WTC11 (cell line): ENCODE measurements at regions not wholly inside any gene's neighbourhood (a gene's known extent, or its start where the extent isn't known, plus 50 kb on each side); places are given as distances from the start of the nearest gene placed in this dataset.

Experiments used
- ATAC-seq: fragments of 200-7000 bp; cut with Tn5 transposase; 2 replicates; pipeline ENCODE4 v1.10.0; 2021; ENCODE audit warnings: mild to moderate bottlenecking, moderate library complexity
- CTCF ChIA-PET: fragments of 300-600 bp; sonication (Branson Sonifier 250); formaldehyde crosslinking; loops from one replicate; lab custom pipeline; 2021; ENCODE audit warnings: antibody characterized with exemption; lab: Charles Lee
- POLR2A ChIA-PET: fragments of 350-600 bp; sonication (Branson Sonifier 250); formaldehyde crosslinking; loops from one replicate; lab custom pipeline; 2021; ENCODE audit warnings: antibody characterized with exemption; lab: Charles Lee
- DNase-seq: peaks from one replicate; pipeline ENCODE4 v3.0.0; 2021; ENCODE audit warnings: low spot score
- H3K27ac Mint-ChIP-seq: 2 replicates; pipeline ENCODE4 v1.8.0; 2021; ENCODE audit warnings: mixed read lengths
- H3K27me3 Mint-ChIP-seq: 2 replicates; pipeline ENCODE4 v1.8.0; 2021; ENCODE audit warnings: low read depth, mild to moderate bottlenecking, moderate library complexity, mixed read lengths
- H3K36me3 Mint-ChIP-seq: 2 replicates; pipeline ENCODE4 v1.8.0; 2021; ENCODE audit warnings: mixed read lengths
- H3K4me1 Mint-ChIP-seq: 2 replicates; pipeline ENCODE4 v1.8.0; 2022; ENCODE audit warnings: mixed read lengths
- H3K4me3 Mint-ChIP-seq: 2 replicates; pipeline ENCODE4 v1.8.0; 2021; ENCODE audit warnings: mild to moderate bottlenecking, moderate library complexity, mixed read lengths
- H3K9me3 Mint-ChIP-seq: 2 replicates; pipeline ENCODE4 v1.8.0; 2021; ENCODE audit warnings: mixed read lengths
- CREB1 ChIP-seq: sonication (generic); formaldehyde crosslinking; IDR thresholded peaks from 2 replicates; pipeline ENCODE4 v1.8.0; 2023; ENCODE audit warnings: mild to moderate bottlenecking, missing genetic modification reagents
- ESRRA ChIP-seq: sonication (generic); formaldehyde crosslinking; IDR thresholded peaks from 2 replicates; pipeline ENCODE4 v1.8.1; 2022; ENCODE audit warnings: mild to moderate bottlenecking, missing genetic modification reagents, borderline replicate concordance
- FOXK1 ChIP-seq: sonication (generic); formaldehyde crosslinking; IDR thresholded peaks from 2 replicates; pipeline ENCODE4 v1.8.0; 2022; ENCODE audit warnings: mild to moderate bottlenecking, moderate library complexity, missing genetic modification reagents
- NR1H2 ChIP-seq: sonication (generic); formaldehyde crosslinking; IDR thresholded peaks from 2 replicates; pipeline ENCODE4 v1.9.0; 2021; ENCODE audit warnings: mild to moderate bottlenecking, moderate library complexity, missing genetic modification reagents
- NR2C2 ChIP-seq: sonication (generic); formaldehyde crosslinking; IDR thresholded peaks from 2 replicates; pipeline ENCODE4 v1.8.0; 2022; ENCODE audit warnings: mild to moderate bottlenecking, missing genetic modification reagents
- NR3C1 ChIP-seq: sonication (generic); formaldehyde crosslinking; conservative IDR thresholded peaks from 2 replicates; pipeline ENCODE4 v1.8.1; 2023; ENCODE audit warnings: low read depth, mild to moderate bottlenecking, missing genetic modification reagents
- PRRX2 ChIP-seq: fragments of 250-450 bp; sonication (Bioruptor Pico); IDR thresholded peaks from 2 replicates; pipeline ENCODE4 v1.8.0; 2021; ENCODE audit warnings: mild to moderate bottlenecking
- ZNF317 ChIP-seq: sonication (generic); formaldehyde crosslinking; IDR thresholded peaks from 2 replicates; pipeline ENCODE4 v1.8.1; 2023; ENCODE audit warnings: low read depth, mild to moderate bottlenecking, moderate library complexity, missing genetic modification reagents, borderline replicate concordance
- ZNF425 ChIP-seq: fragments of 250-450 bp; sonication (Bioruptor Pico); conservative IDR thresholded peaks from 2 replicates; pipeline ENCODE4 v1.9.0; 2021; ENCODE audit warnings: mild to moderate bottlenecking
- TF ChIP-seq, protein P1 (sequence below): fragments of 250-450 bp; sonication (Bioruptor Pico); IDR thresholded peaks from 2 replicates; pipeline ENCODE4 v1.9.0; 2021; ENCODE audit warnings: mild to moderate bottlenecking
- TF ChIP-seq, protein P2 (sequence below): sonication (generic); formaldehyde crosslinking; IDR thresholded peaks from 2 replicates; pipeline ENCODE4 v1.8.1; 2022; ENCODE audit warnings: missing genetic modification reagents, borderline replicate concordance

DNA sequence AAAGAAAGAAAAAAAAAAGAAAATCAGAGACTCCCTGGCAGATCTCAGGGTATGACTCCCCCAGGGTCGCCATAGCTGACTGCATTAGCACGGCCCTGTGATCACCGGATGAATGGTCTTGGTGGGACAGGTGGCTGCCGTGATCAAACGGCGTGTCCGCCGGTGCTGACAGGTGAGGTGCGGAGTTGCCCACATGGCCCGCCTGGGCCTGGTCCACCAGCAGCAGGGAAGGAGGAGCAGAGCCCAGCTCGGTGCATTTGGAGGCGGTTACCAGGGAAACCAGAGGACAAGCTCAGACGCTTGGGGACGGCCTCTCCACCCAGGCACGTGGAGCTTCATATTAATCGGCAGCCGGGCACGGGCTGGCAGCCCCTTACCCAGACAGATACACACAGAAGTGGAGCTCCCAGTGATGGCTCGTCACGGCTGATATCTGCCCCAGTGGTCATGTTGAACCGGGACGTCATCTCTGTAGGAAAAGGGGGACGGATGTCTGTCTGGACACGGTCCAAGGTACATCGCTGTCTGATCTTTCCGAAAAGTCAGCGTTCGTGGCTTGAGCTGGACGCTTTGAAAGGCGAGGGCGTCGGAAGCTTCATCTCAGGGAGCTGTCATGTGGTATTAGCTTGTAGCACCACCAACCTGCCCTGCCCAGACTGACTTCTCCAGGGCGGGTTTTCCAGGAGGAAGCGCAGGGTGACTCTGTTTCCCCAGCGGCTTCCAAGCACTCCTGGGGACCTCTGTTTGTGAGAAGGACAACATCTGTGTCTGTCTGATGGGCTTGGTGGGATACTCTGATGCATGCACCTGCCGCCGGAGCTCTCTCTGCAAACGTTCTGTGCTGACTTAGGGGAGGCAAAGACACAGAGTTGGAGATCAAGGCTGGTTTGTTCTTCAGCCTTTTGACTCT lies 180.7 kb downstream of the CRLF2 start:
- POLR2A ChIA-PET, result no interaction called here
- Mint-ChIP-seq H3K9me3 (peaks cover 3% of the 10 kb centered on the region; the same call in 1 of the 2 replicates), H3K27ac (no peak overlapping the region), H3K4me3 (no peak overlapping the region), H3K27me3 (no peaks in the 10 kb centered on the region), H3K36me3 (no peaks in the 10 kb centered on the region), H3K4me1 (no peaks in the 10 kb centered on the region)
- CTCF ChIA-PET, result no interaction called here
- DNase-seq, result no peak
- ATAC-seq, result no peak; the same call in 1 of the 2 replicates
- TF ChIP-seq NR1H2 (CRISPR knock-in tag), result no peak
- TF ChIP-seq, protein P1, sequence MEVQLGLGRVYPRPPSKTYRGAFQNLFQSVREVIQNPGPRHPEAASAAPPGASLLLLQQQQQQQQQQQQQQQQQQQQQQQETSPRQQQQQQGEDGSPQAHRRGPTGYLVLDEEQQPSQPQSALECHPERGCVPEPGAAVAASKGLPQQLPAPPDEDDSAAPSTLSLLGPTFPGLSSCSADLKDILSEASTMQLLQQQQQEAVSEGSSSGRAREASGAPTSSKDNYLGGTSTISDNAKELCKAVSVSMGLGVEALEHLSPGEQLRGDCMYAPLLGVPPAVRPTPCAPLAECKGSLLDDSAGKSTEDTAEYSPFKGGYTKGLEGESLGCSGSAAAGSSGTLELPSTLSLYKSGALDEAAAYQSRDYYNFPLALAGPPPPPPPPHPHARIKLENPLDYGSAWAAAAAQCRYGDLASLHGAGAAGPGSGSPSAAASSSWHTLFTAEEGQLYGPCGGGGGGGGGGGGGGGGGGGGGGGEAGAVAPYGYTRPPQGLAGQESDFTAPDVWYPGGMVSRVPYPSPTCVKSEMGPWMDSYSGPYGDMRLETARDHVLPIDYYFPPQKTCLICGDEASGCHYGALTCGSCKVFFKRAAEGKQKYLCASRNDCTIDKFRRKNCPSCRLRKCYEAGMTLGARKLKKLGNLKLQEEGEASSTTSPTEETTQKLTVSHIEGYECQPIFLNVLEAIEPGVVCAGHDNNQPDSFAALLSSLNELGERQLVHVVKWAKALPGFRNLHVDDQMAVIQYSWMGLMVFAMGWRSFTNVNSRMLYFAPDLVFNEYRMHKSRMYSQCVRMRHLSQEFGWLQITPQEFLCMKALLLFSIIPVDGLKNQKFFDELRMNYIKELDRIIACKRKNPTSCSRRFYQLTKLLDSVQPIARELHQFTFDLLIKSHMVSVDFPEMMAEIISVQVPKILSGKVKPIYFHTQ (CRISPR knock-in tag), result no peak

DNA sequence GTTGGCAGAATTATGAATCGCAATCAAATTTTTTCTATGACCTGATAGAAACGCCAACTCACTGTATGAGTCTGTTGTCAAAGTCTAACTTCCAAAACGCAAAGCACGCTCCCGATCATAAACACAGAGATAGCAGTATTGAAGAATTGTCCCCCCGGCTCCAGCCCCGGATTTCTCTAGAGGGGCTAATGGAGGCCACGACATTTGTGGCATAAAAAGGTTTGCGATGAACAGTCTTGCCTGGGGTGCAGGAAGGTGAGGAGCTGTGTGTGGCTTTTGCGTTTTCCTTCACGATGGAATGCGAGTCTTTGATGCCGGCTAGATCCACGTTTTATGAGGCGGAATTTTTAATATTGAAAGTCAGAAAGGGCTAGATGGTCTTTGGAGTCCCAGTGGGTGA lies 183.0 kb downstream of the CRLF2 start:
- POLR2A ChIA-PET, result no interaction called here
- no peak for TF ChIP-seq PRRX2 (CRISPR knock-in tag)

DNA sequence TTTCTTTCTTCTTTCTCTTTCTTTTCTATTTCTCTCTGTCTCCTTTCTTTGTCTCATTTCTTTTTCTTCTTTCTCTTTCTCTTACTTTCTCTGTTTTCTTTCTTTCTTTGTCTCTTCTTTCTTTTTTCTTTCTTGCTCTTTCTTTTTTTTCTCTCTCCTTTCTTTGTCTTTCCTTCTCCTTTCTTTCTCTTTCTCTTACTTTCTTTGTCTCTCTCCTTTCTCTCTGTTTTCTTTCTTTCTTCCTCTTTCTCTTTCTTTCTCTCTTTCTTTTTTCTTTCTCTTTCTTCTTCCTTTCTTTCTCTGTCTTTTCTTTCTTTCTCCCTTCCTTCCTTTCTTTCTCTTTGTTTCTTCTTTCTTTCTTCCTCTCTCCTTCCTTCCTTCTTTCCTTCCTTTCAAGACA lies 184.8 kb downstream of the CRLF2 start:
- ATAC-seq (no peak), DNase-seq (no peak)
- TF ChIP-seq NR2C2 (CRISPR knock-in tag), result no peak
- TF ChIP-seq ESRRA (CRISPR knock-in tag), result no peak
- no peak for TF ChIP-seq FOXK1 (CRISPR knock-in tag)
- TF ChIP-seq NR3C1 (CRISPR knock-in tag), result no peak
- TF ChIP-seq ZNF425 (CRISPR knock-in tag), result no peak
- no peak for TF ChIP-seq ZNF317 (CRISPR knock-in tag)
- no peaks in the 10 kb centered on the region for H3K36me3 Mint-ChIP-seq
- H3K9me3 Mint-ChIP-seq, result no peaks in the 10 kb centered on the region
- 0 out of 2 replicates have a peak, but pooled peaks cover 2% of the 10 kb centered on the region for H3K4me1 Mint-ChIP-seq
- no peaks in the 10 kb centered on the region for H3K27me3 Mint-ChIP-seq
- no peak overlapping the region for H3K4me3 Mint-ChIP-seq
- no peak overlapping the region for H3K27ac Mint-ChIP-seq
- ChIA-PET POLR2A (no interaction called here), CTCF (no interaction called here)

More for the DNA sequence above, 183.0 kb downstream of the CRLF2 start:
- no peak overlapping the region for H3K4me3 Mint-ChIP-seq
- H3K36me3 Mint-ChIP-seq, result no peaks in the 10 kb centered on the region
- DNase-seq (no peak), ATAC-seq (no peak)
- H3K27ac Mint-ChIP-seq, result no peak overlapping the region
- H3K9me3 Mint-ChIP-seq, result peaks cover 3% of the 10 kb centered on the region; the same call in 1 of the 2 replicates
- H3K4me1 Mint-ChIP-seq, result no peaks in the 10 kb centered on the region
- CTCF ChIA-PET, result no interaction called here
- H3K27me3 Mint-ChIP-seq, result no peaks in the 10 kb centered on the region

- CTCF ChIA-PET, result no interaction called here
- H3K9me3 Mint-ChIP-seq, result no peaks in the 10 kb centered on the region
- H3K4me3 Mint-ChIP-seq, result no peak overlapping the region
- H3K36me3 Mint-ChIP-seq, result no peaks in the 10 kb centered on the region
- H3K27me3 Mint-ChIP-seq, result no peaks in the 10 kb centered on the region
- no peak overlapping the region for H3K27ac Mint-ChIP-seq
- H3K4me1 Mint-ChIP-seq, result 0 out of 2 replicates have a peak, but pooled peaks cover 2% of the 10 kb centered on the region
- DNase-seq (no peak), ATAC-seq (no peak)
- POLR2A ChIA-PET, result no interaction called here
- TF ChIP-seq, protein P2, sequence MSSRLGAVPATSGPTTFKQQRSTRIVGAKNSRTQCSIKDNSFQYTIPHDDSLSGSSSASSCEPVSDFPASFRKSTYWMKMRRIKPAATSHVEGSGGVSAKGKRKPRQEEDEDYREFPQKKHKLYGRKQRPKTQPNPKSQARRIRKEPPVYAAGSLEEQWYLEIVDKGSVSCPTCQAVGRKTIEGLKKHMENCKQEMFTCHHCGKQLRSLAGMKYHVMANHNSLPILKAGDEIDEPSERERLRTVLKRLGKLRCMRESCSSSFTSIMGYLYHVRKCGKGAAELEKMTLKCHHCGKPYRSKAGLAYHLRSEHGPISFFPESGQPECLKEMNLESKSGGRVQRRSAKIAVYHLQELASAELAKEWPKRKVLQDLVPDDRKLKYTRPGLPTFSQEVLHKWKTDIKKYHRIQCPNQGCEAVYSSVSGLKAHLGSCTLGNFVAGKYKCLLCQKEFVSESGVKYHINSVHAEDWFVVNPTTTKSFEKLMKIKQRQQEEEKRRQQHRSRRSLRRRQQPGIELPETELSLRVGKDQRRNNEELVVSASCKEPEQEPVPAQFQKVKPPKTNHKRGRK, result peak; percentile 83
- TF ChIP-seq CREB1 (CRISPR knock-in tag), result no peak
Observed at GRCh38 chrX:1027133-1027532, 185.3 kb downstream of the CRLF2 start.
